BE2C (cell line): ENCODE measurements at regions not wholly inside any gene's neighbourhood (a gene's known extent, or its start where the extent isn't known, plus 50 kb on each side); places are given as distances from the start of the nearest gene placed in this dataset.

ENCODE experiments used
- DNase-seq: peaks from one replicate; pipeline ENCODE4 v3.0.0-alpha.2; 2020
- H3K27me3 ChIP-seq: fragments of 250-450 bp; sonication (Bioruptor Pico); 2 replicates; pipeline ENCODE4 v1.5.1; 2020; ENCODE audit warnings: mild to moderate bottlenecking
- H3K36me3 ChIP-seq: fragments of 250-450 bp; sonication (Bioruptor Pico); 2 replicates; pipeline ENCODE4 v1.5.1; 2020; ENCODE audit warnings: mild to moderate bottlenecking
- H3K4me1 ChIP-seq: fragments of 250-450 bp; sonication (Bioruptor Pico); 2 replicates; pipeline ENCODE4 v1.5.1; 2020
- H3K4me3 ChIP-seq: 2 replicates; pipeline ENCODE4 v1.5.1; 2011; ENCODE audit warnings: low read depth, low read length
- H3K9me3 ChIP-seq: fragments of 250-450 bp; sonication (Bioruptor Pico); 2 replicates; pipeline ENCODE4 v1.5.1; 2020
- CTCF ChIP-seq: IDR thresholded peaks from 2 replicates; pipeline ENCODE4 v1.5.1; 2012; ENCODE audit warnings: mild to moderate bottlenecking, low read depth, low read length

GRCh38 chr1:5311147-5311546 lies 656.7 kb downstream of the AJAP1 start:
- Histone ChIP-seq H3K9me3 (no peaks in the 10 kb centered on the region), H3K27me3 (no peaks in the 10 kb centered on the region), H3K36me3 (no peaks in the 10 kb centered on the region), H3K4me1 (no peaks in the 10 kb centered on the region), H3K4me3 (no peak overlapping the region)
- no peak for DNase-seq
- no peak for TF ChIP-seq CTCF

- no peak for TF ChIP-seq CTCF
- H3K4me1 ChIP-seq = no peaks in the 10 kb centered on the region
- H3K4me3 ChIP-seq = no peak overlapping the region
- H3K27me3 ChIP-seq = no peaks in the 10 kb centered on the region
- no peaks in the 10 kb centered on the region for H3K36me3 ChIP-seq
- H3K9me3 ChIP-seq = no peaks in the 10 kb centered on the region
- no peak for DNase-seq
Measured at GRCh38 chr1:5308249-5308648, 653.8 kb downstream of the AJAP1 start.

DNA sequence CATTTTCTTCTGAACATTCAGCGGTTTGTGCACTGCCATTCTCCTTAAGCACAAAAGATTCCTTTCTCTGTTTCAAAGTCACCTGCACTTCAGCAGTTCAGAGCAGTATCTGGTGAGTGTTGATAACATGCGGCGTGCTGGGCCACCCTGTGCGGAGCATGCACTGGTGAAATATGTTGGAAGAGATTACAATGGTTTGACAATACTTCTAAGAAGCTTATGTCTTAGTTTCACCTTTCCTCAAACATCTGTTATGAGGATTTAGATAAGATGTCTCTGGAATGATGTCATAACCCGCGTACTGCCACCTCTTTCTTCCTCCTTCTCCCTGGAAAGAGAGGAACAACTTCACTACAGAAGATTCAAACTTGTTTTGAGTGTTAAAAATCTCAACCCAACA lies 650.3 kb downstream of the AJAP1 start:
- Histone ChIP-seq H3K9me3 (no peaks in the 10 kb centered on the region), H3K36me3 (no peaks in the 10 kb centered on the region), H3K4me3 (no peak overlapping the region), H3K4me1 (no peaks in the 10 kb centered on the region), H3K27me3 (no peaks in the 10 kb centered on the region)
- TF ChIP-seq CTCF = no peak
- DNase-seq = no peak

- no peaks in the 10 kb centered on the region for H3K27me3 ChIP-seq
Measured at GRCh38 chr1:5298376-5298775, 644.0 kb downstream of the AJAP1 start.

DNA sequence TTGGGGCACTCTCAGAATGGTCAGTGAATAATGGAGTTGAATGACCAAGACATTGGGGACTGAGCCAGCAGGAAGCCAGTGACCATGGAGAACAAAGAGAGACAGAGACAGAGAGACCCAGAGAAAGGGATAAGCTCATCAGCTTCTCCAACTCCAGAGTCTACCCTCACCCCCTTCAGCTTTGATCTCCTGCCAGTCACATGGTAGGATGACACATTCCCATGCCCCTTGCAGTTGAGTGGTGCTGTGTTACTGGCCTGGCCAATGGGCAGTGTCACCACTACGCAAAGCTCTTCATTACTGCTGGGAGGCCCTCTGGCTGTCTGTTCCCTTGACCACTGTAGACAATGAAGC lies 643.5 kb downstream of the AJAP1 start:
- H3K27me3 ChIP-seq = no peaks in the 10 kb centered on the region

More at GRCh38 chr1:5298376-5298775, 644.0 kb downstream of the AJAP1 start:
- Histone ChIP-seq H3K36me3 (no peaks in the 10 kb centered on the region), H3K4me1 (no peaks in the 10 kb centered on the region), H3K4me3 (no peak overlapping the region), H3K9me3 (no peaks in the 10 kb centered on the region)
- DNase-seq = no peak
- TF ChIP-seq CTCF = no peak

More for the DNA sequence above, 643.5 kb downstream of the AJAP1 start:
- no peak for TF ChIP-seq CTCF
- Histone ChIP-seq H3K36me3 (no peaks in the 10 kb centered on the region), H3K4me3 (no peak overlapping the region), H3K9me3 (no peaks in the 10 kb centered on the region), H3K4me1 (no peaks in the 10 kb centered on the region)
- DNase-seq = no peak
